GM12865 (cell line): ENCODE measurements at regions not wholly inside any gene's neighbourhood (a gene's known extent, or its start where the extent isn't known, plus 50 kb on each side); places are given as distances from the start of the nearest gene placed in this dataset.

Experiments
- DNase-seq: peaks from one replicate; pipeline ENCODE4 v3.0.0; 2010; ENCODE audit warnings: low read depth
- H3K4me3 ChIP-seq: 2 replicates; pipeline ENCODE4 v1.5.1; 2011; ENCODE audit warnings: mild to moderate bottlenecking, low read depth, low read length, control low read depth
- CTCF ChIP-seq: IDR thresholded peaks from 2 replicates; pipeline ENCODE4 v1.5.1; 2011; ENCODE audit warnings: low read length, control low read depth, low read depth, inconsistent platforms; ENCODE audit not compliant: insufficient read depth; ENCODE audit errors: missing control alignments

GRCh38 chr20:23163562-23163961 is 77.4 kb upstream of the CD93 start:
- DNase-seq: no peak
- no peak overlapping the region for H3K4me3 ChIP-seq
- TF ChIP-seq CTCF: no peak

GRCh38 chr20:23162887-23163286 is 76.8 kb upstream of the CD93 start:
- no peak overlapping the region for H3K4me3 ChIP-seq
- DNase-seq: no peak
- no peak for TF ChIP-seq CTCF

GRCh38 chr20:23161968-23162696 is 76.0 kb upstream of the CD93 start:
- peak; percentile 78 for DNase-seq
- no peak for TF ChIP-seq CTCF
- H3K4me3 ChIP-seq: no peak overlapping the region

- peak; percentile 53 for DNase-seq
- TF ChIP-seq CTCF: no peak
- H3K4me3 ChIP-seq: no peak overlapping the region
Measured at GRCh38 chr20:23161244-23161891, 75.2 kb upstream of the CD93 start.

- TF ChIP-seq CTCF: no peak
- no peak overlapping the region for H3K4me3 ChIP-seq
- no peak for DNase-seq
Measured at GRCh38 chr20:23160536-23161243, 74.6 kb upstream of the CD93 start.

GRCh38 chr20:23159947-23160318 is 73.8 kb upstream of the CD93 start:
- no peak for TF ChIP-seq CTCF
- peak; percentile 54 for DNase-seq
- no peak overlapping the region for H3K4me3 ChIP-seq
